ENCODE measurements at regions not wholly inside any gene's neighbourhood (a gene's known extent, or its start where the extent isn't known, plus 50 kb on each side); places are given as distances from the start of the nearest gene placed in this dataset.
A peak's percentile ranks its signal among the peaks of the same experiment; 100 is the strongest.

- H3K9me3 ChIP-seq (ENCODE audit: low read depth) = no peaks in the 10 kb centered on the region
- H3K79me2 ChIP-seq = no peaks in the 10 kb centered on the region
- no peaks in the 10 kb centered on the region for H4K20me1 ChIP-seq (ENCODE audit: insufficient read depth, poor library complexity, severe bottlenecking)
- H3K36me3 ChIP-seq (replicated peaks; ENCODE audit: insufficient read depth, low read depth) = no peaks in the 10 kb centered on the region
- 12% methylated on average over 6 of the region's 6 CpGs for WGBS (ENCODE audit: low lambda C conversion rate, missing lambda C conversion rate)
- no peak overlapping the region for H3K27ac ChIP-seq
- H3K27me3 ChIP-seq = no peaks in the 10 kb centered on the region
- no peaks in the 10 kb centered on the region for H3K9me2 ChIP-seq (replicated peaks; ENCODE audit: insufficient read depth)
- H2AFZ ChIP-seq = peak overlapping the region; percentile 23
- peak overlapping the region; percentile 47 for H3K4me2 ChIP-seq
- no peak overlapping the region for H3K4me3 ChIP-seq
- H3K4me1 ChIP-seq (ENCODE audit: insufficient read depth) = peaks cover 3% of the 10 kb centered on the region
- DNase-seq (ENCODE audit: low spot score) = peak; percentile 84
- TF ChIP-seq EZH2phosphoT487 (IDR thresholded peaks at IDR 0.05; ENCODE audit: low read depth, severe bottlenecking, unreplicated experiment) (no peak), CTCF (IDR thresholded peaks at IDR 0.05; ENCODE audit: poor library complexity) (peak; percentile 82)
These were observed 145.6 kb upstream of the NAV3 start for GRCh38 chr12:77685112-77685511.

GRCh38 chr12:77682488-77682887 lies 148.2 kb upstream of the NAV3 start:
- Histone ChIP-seq H3K9me2 (replicated peaks; ENCODE audit: insufficient read depth) (no peaks in the 10 kb centered on the region), H3K9me3 (ENCODE audit: low read depth) (no peaks in the 10 kb centered on the region), H4K20me1 (ENCODE audit: insufficient read depth, poor library complexity, severe bottlenecking) (no peaks in the 10 kb centered on the region), H3K36me3 (replicated peaks; ENCODE audit: insufficient read depth, low read depth) (no peaks in the 10 kb centered on the region), H2AFZ (no peak overlapping the region), H3K27me3 (no peaks in the 10 kb centered on the region), H3K4me3 (no peak overlapping the region), H3K27ac (no peak overlapping the region), H3K79me2 (no peaks in the 10 kb centered on the region), H3K4me1 (ENCODE audit: insufficient read depth) (peaks cover 3% of the 10 kb centered on the region), H3K4me2 (no peak overlapping the region)
- DNase-seq (ENCODE audit: low spot score) = no peak
- TF ChIP-seq EZH2 (IDR thresholded peaks at IDR 0.05; ENCODE audit: borderline replicate concordance) (no peak), CTCF (IDR thresholded peaks at IDR 0.05; ENCODE audit: poor library complexity) (no peak), EZH2phosphoT487 (IDR thresholded peaks at IDR 0.05; ENCODE audit: low read depth, severe bottlenecking, unreplicated experiment) (no peak)

- Histone ChIP-seq H4K20me1 (ENCODE audit: insufficient read depth, poor library complexity, severe bottlenecking) (no peaks in the 10 kb centered on the region), H2AFZ (no peak overlapping the region), H3K79me2 (no peaks in the 10 kb centered on the region), H3K4me1 (ENCODE audit: insufficient read depth) (peaks cover 3% of the 10 kb centered on the region), H3K27ac (no peak overlapping the region), H3K9me3 (ENCODE audit: low read depth) (no peaks in the 10 kb centered on the region), H3K4me3 (no peak overlapping the region), H3K9me2 (replicated peaks; ENCODE audit: insufficient read depth) (no peaks in the 10 kb centered on the region), H3K36me3 (replicated peaks; ENCODE audit: insufficient read depth, low read depth) (no peaks in the 10 kb centered on the region), H3K27me3 (no peaks in the 10 kb centered on the region), H3K4me2 (no peak overlapping the region)
- DNase-seq (ENCODE audit: low spot score) = no peak
- WGBS (ENCODE audit: low lambda C conversion rate, missing lambda C conversion rate) = 81% methylated on average over 2 of the region's 2 CpGs
- TF ChIP-seq EZH2 (IDR thresholded peaks at IDR 0.05; ENCODE audit: borderline replicate concordance) (no peak), CTCF (IDR thresholded peaks at IDR 0.05; ENCODE audit: poor library complexity) (no peak), EZH2phosphoT487 (IDR thresholded peaks at IDR 0.05; ENCODE audit: low read depth, severe bottlenecking, unreplicated experiment) (no peak)
These were observed 149.0 kb upstream of the NAV3 start for GRCh38 chr12:77681726-77682125.

- Histone ChIP-seq H3K4me2 (no peak overlapping the region), H3K9me3 (ENCODE audit: low read depth) (no peaks in the 10 kb centered on the region), H2AFZ (no peak overlapping the region), H3K27me3 (no peaks in the 10 kb centered on the region), H3K79me2 (no peaks in the 10 kb centered on the region), H3K4me3 (no peak overlapping the region), H3K36me3 (replicated peaks; ENCODE audit: insufficient read depth, low read depth) (no peaks in the 10 kb centered on the region), H3K4me1 (ENCODE audit: insufficient read depth) (no peaks in the 10 kb centered on the region), H3K9me2 (replicated peaks; ENCODE audit: insufficient read depth) (no peaks in the 10 kb centered on the region), H4K20me1 (ENCODE audit: insufficient read depth, poor library complexity, severe bottlenecking) (no peaks in the 10 kb centered on the region), H3K27ac (no peak overlapping the region)
- no peak for TF ChIP-seq EZH2 (IDR thresholded peaks at IDR 0.05; ENCODE audit: borderline replicate concordance)
- TF ChIP-seq CTCF (IDR thresholded peaks at IDR 0.05; ENCODE audit: poor library complexity) = no peak
- TF ChIP-seq EZH2phosphoT487 (IDR thresholded peaks at IDR 0.05; ENCODE audit: low read depth, severe bottlenecking, unreplicated experiment) = no peak
- 91% methylated on average over 8 of the region's 8 CpGs for WGBS (ENCODE audit: low lambda C conversion rate, missing lambda C conversion rate)
- no peak for DNase-seq (ENCODE audit: low spot score)
These were observed 151.0 kb upstream of the NAV3 start for GRCh38 chr12:77679686-77680085.
